ENCODE measurements at regions not wholly inside any gene's neighbourhood (a gene's known extent, or its start where the extent isn't known, plus 50 kb on each side); places are given as distances from the start of the nearest gene placed in this dataset.

GRCh38 chr2:7755879-7756278, 838.7 kb downstream of the RNF144A start (continued):
- TF ChIP-seq MYC (IDR thresholded peaks at IDR 0.05; ENCODE audit: low read depth, low read length) (no peak), MYC (CRISPR knock-in tag; IDR thresholded peaks at IDR 0.05; ENCODE audit: borderline replicate concordance, low read depth) (no peak)

- POLR2A ChIA-PET = interaction anchor here (0.6 kb wide), 1 partner anchor 286 kb away, joined by 3 read pairs; no protein-coding TSS in a partner anchor
- H3K9me1 ChIP-seq (ENCODE audit: control insufficient read depth, insufficient read depth, low read length) = no peaks in the 10 kb centered on the region
- no peak overlapping the region for H3K4me3 ChIP-seq
- 3% methylated on average over 3 of the region's 3 CpGs for WGBS (ENCODE audit: insufficient coverage, low coverage, missing lambda C conversion rate)
- intact Hi-C loops (cut with micrococcal nuclease) = no loop called here
- H3K27ac ChIP-seq (ENCODE audit: extremely low read depth, low read depth, low read length) = no peak overlapping the region
- H3K79me2 ChIP-seq (ENCODE audit: control insufficient read depth, insufficient read depth, low read length) = no peaks in the 10 kb centered on the region
- H3K4me2 ChIP-seq (ENCODE audit: insufficient read depth, low read length) = no peak overlapping the region
- CTCF ChIA-PET (ENCODE audit: low intra/inter-chr PET ratio) = no interaction called here
- ATAC-seq (no peak), FAIRE-seq (no peak), DNase-seq (ENCODE audit: extremely low read depth in 1 of 4, low spot score in 3 of 4) (no peak)
- no peaks in the 10 kb centered on the region for H3K4me1 ChIP-seq (replicated peaks in 1 of 2; ENCODE audit: control insufficient read depth in 2 of 2, insufficient read depth in 2 of 2, low read length in 2 of 2)
- no peak overlapping the region for H3K9ac ChIP-seq (ENCODE audit: insufficient read depth in 1 of 2, low read depth in 2 of 2, low read length in 2 of 2)
- in situ Hi-C loops (cut with MboI) = no loop called here
- no peaks in the 10 kb centered on the region for H3K27me3 ChIP-seq (ENCODE audit: control insufficient read depth in 2 of 2, insufficient read depth in 2 of 2, low read length in 2 of 2)
- BruUV-seq (replicated peaks) = no TSS peak
- no peaks in the 10 kb centered on the region; the same call in 1 of the 2 replicates for H3K9me3 ChIP-seq (replicated peaks; ENCODE audit: control insufficient read depth, insufficient read depth, low read depth, low read length)
- H3K36me3 ChIP-seq (ENCODE audit: control insufficient read depth, insufficient read depth, low read length) = no peaks in the 10 kb centered on the region
- H2AFZ ChIP-seq (ENCODE audit: low read depth, low read length) = no peak overlapping the region
- H4K20me1 ChIP-seq (replicated peaks; ENCODE audit: control insufficient read depth, insufficient read depth, low read length) = no peaks in the 10 kb centered on the region
- TF ChIP-seq GTF2B (IDR thresholded peaks at IDR 0.05; ENCODE audit: extremely low read depth, insufficient read length) (no peak), HBP1 (CRISPR knock-in tag; IDR thresholded peaks at IDR 0.05) (no peak), ZC3H8 (IDR thresholded peaks at IDR 0.05) (no peak), GMEB1 (CRISPR knock-in tag; IDR thresholded peaks at IDR 0.05) (no peak), JUN (IDR thresholded peaks at IDR 0.05; ENCODE audit: borderline replicate concordance, low read depth, low read length) (no peak), JUN (CRISPR knock-in tag; IDR thresholded peaks at IDR 0.05; ENCODE audit: borderline replicate concordance) (no peak), PPARD (CRISPR knock-in tag; IDR thresholded peaks at IDR 0.05) (no peak), COPS2 (conservative IDR thresholded peaks at IDR 0.05) (no peak), MAFK (IDR thresholded peaks at IDR 0.05; ENCODE audit: low read length) (no peak), ZNF143 (CRISPR knock-in tag; IDR thresholded peaks at IDR 0.05) (no peak), ZNF561 (CRISPR knock-in tag; conservative IDR thresholded peaks at IDR 0.05) (no peak), NCOA6 (IDR thresholded peaks at IDR 0.05) (no peak), NFE2L1 (tag; IDR thresholded peaks at IDR 0.05; ENCODE audit: borderline replicate concordance, low read depth) (no peak), SP2 (IDR thresholded peaks at IDR 0.05; ENCODE audit: extremely low read depth, low read depth, low read length, poor library complexity, severe bottlenecking) (no peak), ZNF280B (CRISPR knock-in tag; IDR thresholded peaks at IDR 0.05) (no peak)
Measured at GRCh38 chr2:7758073-7758759, 841.0 kb downstream of the RNF144A start.

Measured in K562 (cell line).